Peyer's patch (tissue), 4 donors: ENCODE measurements at regions not wholly inside any gene's neighbourhood (a gene's known extent, or its start where the extent isn't known, plus 50 kb on each side); places are given as distances from the start of the nearest gene placed in this dataset.

Source experiments
- DNase-seq, 3 donors: peaks; one replicate each; pipeline ENCODE4 v3.0.0-alpha.2; 2017 to 2019
- H3K27ac ChIP-seq, 4 donors: fragments of 200-600 bp; sonication (generic); one replicate each; pipeline ENCODE4 v1.5.1; 2016 to 2019
- H3K27me3 ChIP-seq, 2 donors: fragments of 200-600 bp; sonication (generic); one replicate each; pipeline ENCODE4 v1.5.1; 2019
- H3K36me3 ChIP-seq, 3 donors: fragments of 200-600 bp; sonication (generic); one replicate each; pipeline ENCODE4 v1.5.1; 2016 to 2019
- H3K4me1 ChIP-seq, 4 donors: fragments of 200-600 bp; sonication (generic); one replicate each; pipeline ENCODE4 v1.5.1; 2016 to 2019
- H3K4me3 ChIP-seq, 4 donors: fragments of 200-600 bp; sonication (generic); 1 replicate in 3 of 4; 2 replicates in 1 of 4; pipeline ENCODE4 v1.5.1; 2016 to 2019; ENCODE audit warnings: mild to moderate bottlenecking in 1 of 4
- H3K9me3 ChIP-seq, 4 donors: fragments of 200-600 bp; sonication (generic); one replicate each; pipeline ENCODE4 v1.5.1; 2016 to 2019; ENCODE audit warnings: mild to moderate bottlenecking in 1 of 4
- CTCF ChIP-seq, 6 experiments: fragments of 450-650 bp in 4 of 6; fragments of 200-600 bp in 2 of 6; sonication (generic) in 1 of 6; IDR thresholded peaks; one replicate each; pipeline ENCODE4 v1.5.1; 2017 to 2019; ENCODE audit warnings: antibody characterized with exemption in 6 of 6, mild to moderate bottlenecking in 3 of 6, moderate library complexity in 1 of 6
- POLR2A ChIP-seq, 2 donors: fragments of 450-650 bp; IDR thresholded peaks; one replicate each; pipeline ENCODE4 v1.5.1; 2017; ENCODE audit warnings: antibody characterized with exemption in 2 of 2, mild to moderate bottlenecking in 2 of 2, moderate library complexity in 2 of 2

- TF ChIP-seq CTCF (IDR thresholded peaks at IDR 0.05) (no peak), POLR2A (IDR thresholded peaks at IDR 0.05) (no peak)
- Histone ChIP-seq H3K4me1 (peaks cover 0 to 10% (median 0%) of the 10 kb centered on the region in 4 donors), H3K27me3 (no peaks in the 10 kb centered on the region), H3K9me3 (no peaks in the 10 kb centered on the region), H3K4me3 (no peak overlapping the region), H3K27ac (no peak overlapping the region), H3K36me3 (no peaks in the 10 kb centered on the region)
- no peak for DNase-seq
Measured at GRCh38 chr2:118183381-118183780, 95.1 kb downstream of the INSIG2 start.

- DNase-seq = no peak
- H3K9me3 ChIP-seq = no peaks in the 10 kb centered on the region
- H3K4me1 ChIP-seq = no peaks in the 10 kb centered on the region
- H3K36me3 ChIP-seq = no peaks in the 10 kb centered on the region
- H3K27me3 ChIP-seq = no peaks in the 10 kb centered on the region
- H3K27ac ChIP-seq = no peak overlapping the region
- TF ChIP-seq CTCF (IDR thresholded peaks at IDR 0.05) (no peak), POLR2A (IDR thresholded peaks at IDR 0.05) (no peak)
- H3K4me3 ChIP-seq = no peak overlapping the region
Measured at GRCh38 chr2:118179445-118179844, 91.2 kb downstream of the INSIG2 start.

- Histone ChIP-seq H3K9me3 (no peaks in the 10 kb centered on the region), H3K27ac (no peak overlapping the region), H3K4me3 (no peak overlapping the region), H3K36me3 (no peaks in the 10 kb centered on the region), H3K4me1 (no peaks in the 10 kb centered on the region), H3K27me3 (no peaks in the 10 kb centered on the region)
- no peak for TF ChIP-seq CTCF (IDR thresholded peaks at IDR 0.05)
- TF ChIP-seq POLR2A (IDR thresholded peaks at IDR 0.05) = no peak
- no peak for DNase-seq
Measured at GRCh38 chr2:118177884-118178283, 89.6 kb downstream of the INSIG2 start.

- Histone ChIP-seq H3K4me3 (no peak overlapping the region), H3K36me3 (no peaks in the 10 kb centered on the region), H3K27ac (no peak overlapping the region), H3K9me3 (no peaks in the 10 kb centered on the region), H3K27me3 (no peaks in the 10 kb centered on the region), H3K4me1 (no peaks in the 10 kb centered on the region)
- TF ChIP-seq POLR2A (IDR thresholded peaks at IDR 0.05) (no peak), CTCF (IDR thresholded peaks at IDR 0.05) (no peak)
- DNase-seq = no peak
Measured at GRCh38 chr2:118177318-118177717, 89.0 kb downstream of the INSIG2 start.

GRCh38 chr2:118176601-118177000 is 88.3 kb downstream of the INSIG2 start:
- Histone ChIP-seq H3K4me3 (no peak overlapping the region), H3K36me3 (no peaks in the 10 kb centered on the region), H3K9me3 (no peaks in the 10 kb centered on the region), H3K27me3 (no peaks in the 10 kb centered on the region), H3K4me1 (no peaks in the 10 kb centered on the region), H3K27ac (no peak overlapping the region)
- no peak for DNase-seq
- TF ChIP-seq CTCF (IDR thresholded peaks at IDR 0.05) (no peak), POLR2A (IDR thresholded peaks at IDR 0.05) (no peak)

- no peak for TF ChIP-seq CTCF (IDR thresholded peaks at IDR 0.05)
- no peak for TF ChIP-seq POLR2A (IDR thresholded peaks at IDR 0.05)
- H3K27me3 ChIP-seq = no peaks in the 10 kb centered on the region
- no peak for DNase-seq
- H3K4me1 ChIP-seq = no peaks in the 10 kb centered on the region
- no peak overlapping the region for H3K27ac ChIP-seq
- H3K4me3 ChIP-seq = no peak overlapping the region
- H3K36me3 ChIP-seq = no peaks in the 10 kb centered on the region
- H3K9me3 ChIP-seq = no peaks in the 10 kb centered on the region
Measured at GRCh38 chr2:118171546-118171945, 83.3 kb downstream of the INSIG2 start.
